Skeletal muscle tissue (tissue), 3 donors: ENCODE measurements at regions not wholly inside any gene's neighbourhood (a gene's known extent, or its start where the extent isn't known, plus 50 kb on each side); places are given as distances from the start of the nearest gene placed in this dataset.

Source experiments
- H3K27ac ChIP-seq: one replicate; pipeline ENCODE4 v1.7.0; 2013; ENCODE audit warnings: mild to moderate bottlenecking, low read depth, low read length, inconsistent platforms
- H3K27me3 ChIP-seq, 3 donors: one replicate each; pipeline ENCODE4 v1.7.0; 2013; ENCODE audit warnings: low read length in 3 of 3; ENCODE audit not compliant: control insufficient read depth in 3 of 3, insufficient read depth in 3 of 3
- H3K36me3 ChIP-seq, 3 donors: one replicate each; pipeline ENCODE4 v1.7.0; 2013; ENCODE audit warnings: low read length in 3 of 3; ENCODE audit not compliant: control insufficient read depth in 3 of 3, insufficient read depth in 3 of 3
- H3K4me1 ChIP-seq, 3 donors: one replicate each; pipeline ENCODE4 v1.7.0; 2013; ENCODE audit warnings: low read length in 3 of 3, mild to moderate bottlenecking in 3 of 3; ENCODE audit not compliant: control insufficient read depth in 3 of 3, insufficient read depth in 3 of 3
- H3K4me3 ChIP-seq, 3 donors: one replicate each; pipeline ENCODE4 v1.7.0; 2013; ENCODE audit warnings: low read length in 3 of 3
- H3K9ac ChIP-seq, 3 donors: one replicate each; pipeline ENCODE4 v1.7.0; 2013; ENCODE audit warnings: low read length in 3 of 3, mild to moderate bottlenecking in 3 of 3, moderate library complexity in 2 of 3, low read depth in 1 of 3
- H3K9me3 ChIP-seq, 3 donors: one replicate each; pipeline ENCODE4 v1.7.0; 2013; ENCODE audit warnings: low read length in 3 of 3; ENCODE audit not compliant: control insufficient read depth in 3 of 3
- donor health status: Osteomylitis.

DNA sequence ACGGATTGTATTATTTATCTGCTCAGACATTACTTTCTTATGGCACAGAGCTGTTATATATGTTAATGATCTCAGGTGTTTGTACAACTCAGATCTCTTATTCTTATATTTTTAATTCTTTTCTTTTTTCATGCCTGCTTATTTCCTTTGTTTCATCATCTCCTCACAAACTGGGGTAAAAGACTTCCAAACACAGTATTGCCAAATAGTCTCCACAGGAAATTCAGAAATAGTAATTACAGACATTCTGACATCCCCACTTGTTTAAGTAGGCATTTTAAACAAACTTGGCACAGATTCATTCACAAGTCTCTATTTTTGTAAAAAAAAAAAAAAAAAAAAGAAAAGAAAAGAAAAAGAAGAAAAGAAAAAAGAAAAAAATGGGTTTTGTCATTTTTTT, 129.7 kb upstream of the USP38 start:
- H3K27me3 ChIP-seq, result no peaks in the 10 kb centered on the region
- no peak overlapping the region for H3K4me3 ChIP-seq
- no peaks in the 10 kb centered on the region for H3K9me3 ChIP-seq
- no peak overlapping the region for H3K27ac ChIP-seq
- no peak overlapping the region for H3K9ac ChIP-seq
- no peaks in the 10 kb centered on the region for H3K4me1 ChIP-seq
- H3K36me3 ChIP-seq, result no peaks in the 10 kb centered on the region

GRCh38 chr4:143055997-143056396, 128.7 kb upstream of the USP38 start:
- no peaks in the 10 kb centered on the region for H3K27me3 ChIP-seq
- H3K9me3 ChIP-seq, result no peaks in the 10 kb centered on the region
- H3K4me3 ChIP-seq, result no peak overlapping the region
- H3K4me1 ChIP-seq, result no peaks in the 10 kb centered on the region
- no peak overlapping the region for H3K27ac ChIP-seq
- H3K36me3 ChIP-seq, result no peaks in the 10 kb centered on the region
- H3K9ac ChIP-seq, result no peak overlapping the region

DNA sequence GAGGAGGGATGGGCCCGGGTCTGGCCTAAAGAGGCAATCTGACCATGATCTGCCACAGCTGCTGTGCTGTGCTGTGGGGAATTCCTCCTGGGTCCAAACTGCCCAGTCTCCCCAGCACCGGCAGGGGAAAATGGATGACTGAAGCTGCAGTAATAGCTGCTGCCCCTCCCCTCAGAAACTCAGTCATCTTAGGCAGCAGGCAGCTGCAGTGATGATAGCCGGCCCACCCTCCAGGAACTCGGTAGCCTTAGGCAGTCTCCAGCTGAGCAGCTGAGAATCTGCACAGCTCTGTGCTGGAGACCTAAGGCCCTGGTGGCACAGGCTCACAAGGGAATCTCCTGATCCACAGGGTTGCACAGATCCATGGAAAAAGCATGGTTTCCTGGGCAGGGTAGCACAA, 113.4 kb upstream of the USP38 start:
- Histone ChIP-seq H3K27me3 (no peaks in the 10 kb centered on the region), H3K4me1 (no peaks in the 10 kb centered on the region), H3K27ac (no peak overlapping the region), H3K9ac (no peak overlapping the region), H3K9me3 (peaks cover 0 to 3% (median under 1%) of the 10 kb centered on the region in 3 donors), H3K4me3 (no peak overlapping the region), H3K36me3 (no peaks in the 10 kb centered on the region)

- Histone ChIP-seq H3K27ac (no peak overlapping the region), H3K27me3 (no peaks in the 10 kb centered on the region), H3K36me3 (no peaks in the 10 kb centered on the region), H3K4me1 (no peaks in the 10 kb centered on the region), H3K9me3 (peaks cover 0 to 3% (median 0%) of the 10 kb centered on the region in 3 donors), H3K4me3 (no peak overlapping the region), H3K9ac (no peak overlapping the region)
Observed at GRCh38 chr4:143076723-143077122, 108.0 kb upstream of the USP38 start.

- Histone ChIP-seq H3K36me3 (no peaks in the 10 kb centered on the region), H3K9me3 (no peaks in the 10 kb centered on the region), H3K4me1 (peaks cover 0 to 5% (median 0%) of the 10 kb centered on the region in 3 donors), H3K27me3 (no peaks in the 10 kb centered on the region), H3K27ac (no peak overlapping the region), H3K4me3 (no peak overlapping the region), H3K9ac (no peak overlapping the region)
Observed at GRCh38 chr4:143082701-143083100, 102.0 kb upstream of the USP38 start.

- Histone ChIP-seq H3K9ac (no peak overlapping the region), H3K4me1 (peaks cover 0 to 5% (median 0%) of the 10 kb centered on the region in 3 donors), H3K4me3 (no peak overlapping the region), H3K27me3 (no peaks in the 10 kb centered on the region), H3K9me3 (no peaks in the 10 kb centered on the region), H3K36me3 (no peaks in the 10 kb centered on the region), H3K27ac (no peak overlapping the region)
Observed at GRCh38 chr4:143083756-143084472, 100.8 kb upstream of the USP38 start.

DNA sequence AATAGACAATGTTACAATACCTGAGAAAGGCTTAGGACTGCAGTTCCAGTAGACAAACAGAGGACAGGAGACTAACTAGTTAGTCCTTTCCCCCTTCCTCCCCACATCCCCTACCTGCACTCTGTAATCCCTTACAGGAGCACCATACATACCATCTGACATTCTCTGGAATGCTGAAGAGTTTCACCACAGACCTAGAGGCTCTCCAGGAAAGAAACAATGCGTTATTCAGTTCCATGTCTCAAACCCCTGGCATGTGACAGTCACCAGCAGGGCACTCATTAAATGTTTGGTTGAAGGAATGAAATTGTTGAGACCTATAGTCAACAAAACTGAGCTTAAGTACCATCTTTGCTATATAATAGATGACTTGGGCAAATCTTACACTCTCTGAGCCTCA, 100.2 kb upstream of the USP38 start:
- H3K4me1 ChIP-seq, result peaks cover 0 to 5% (median 0%) of the 10 kb centered on the region in 3 donors
- no peak overlapping the region for H3K4me3 ChIP-seq
- H3K9ac ChIP-seq, result no peak overlapping the region
- H3K36me3 ChIP-seq, result no peaks in the 10 kb centered on the region
- H3K27ac ChIP-seq, result no peak overlapping the region
- H3K27me3 ChIP-seq, result no peaks in the 10 kb centered on the region
- H3K9me3 ChIP-seq, result no peaks in the 10 kb centered on the region

- H3K36me3 ChIP-seq, result no peaks in the 10 kb centered on the region
- peaks cover 0 to 5% (median 0%) of the 10 kb centered on the region in 3 donors for H3K4me1 ChIP-seq
- H3K9ac ChIP-seq, result no peak overlapping the region
- no peaks in the 10 kb centered on the region for H3K9me3 ChIP-seq
- H3K27ac ChIP-seq, result no peak overlapping the region
- H3K4me3 ChIP-seq, result no peak overlapping the region
- H3K27me3 ChIP-seq, result no peaks in the 10 kb centered on the region
Observed at GRCh38 chr4:143085224-143085623, 99.5 kb upstream of the USP38 start.

GRCh38 chr4:143085659-143086058, 99.1 kb upstream of the USP38 start:
- H3K27me3 ChIP-seq, result no peaks in the 10 kb centered on the region
- peaks cover 0 to 5% (median 0%) of the 10 kb centered on the region in 3 donors for H3K4me1 ChIP-seq
- H3K9ac ChIP-seq, result no peak overlapping the region
- no peak overlapping the region for H3K27ac ChIP-seq
- H3K36me3 ChIP-seq, result no peaks in the 10 kb centered on the region
- H3K4me3 ChIP-seq, result no peak overlapping the region
- H3K9me3 ChIP-seq, result no peaks in the 10 kb centered on the region

DNA sequence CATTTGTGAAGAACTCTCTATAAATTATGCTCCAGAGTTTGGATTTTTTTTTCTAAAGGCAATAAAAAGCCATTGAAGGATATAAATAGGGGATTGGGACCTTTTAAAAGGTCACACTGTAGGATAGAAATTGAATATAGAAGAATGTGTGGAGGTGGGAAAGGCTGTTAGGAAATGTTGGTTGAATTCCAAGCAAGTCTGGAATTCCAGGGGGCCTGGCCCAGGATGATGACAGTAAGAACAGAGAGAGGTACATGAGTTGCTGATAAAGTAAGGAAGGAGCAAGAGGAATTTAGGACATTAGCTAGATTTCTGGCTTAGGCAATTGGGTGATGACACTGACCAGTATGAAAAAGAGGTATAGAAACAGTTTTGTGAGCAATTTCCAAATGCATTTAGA, 95.4 kb upstream of the USP38 start:
- no peaks in the 10 kb centered on the region for H3K9me3 ChIP-seq
- H3K9ac ChIP-seq, result no peak overlapping the region
- no peak overlapping the region for H3K4me3 ChIP-seq
- no peaks in the 10 kb centered on the region for H3K27me3 ChIP-seq
- H3K27ac ChIP-seq, result no peak overlapping the region
- no peaks in the 10 kb centered on the region for H3K4me1 ChIP-seq
- H3K36me3 ChIP-seq, result no peaks in the 10 kb centered on the region
